ENCODE measurements at regions not wholly inside any gene's neighbourhood (a gene's known extent, or its start where the extent isn't known, plus 50 kb on each side); places are given as distances from the start of the nearest gene placed in this dataset.
"Not testable (repeated sequence)": the region's sequence is repeated elsewhere in the genome, so short reads cannot be mapped to it uniquely, and the experiment has no call there.

- no peak for DNase-seq
These were observed 615.6 kb upstream of the ADAMTS9 start for GRCh38 chr3:65303431-65303830.

GRCh38 chr3:65291448-65292125 is 603.8 kb upstream of the ADAMTS9 start:
- peak in 1 of 3 experiments; percentile 19 for DNase-seq

- DNase-seq = no peak
These were observed 601.0 kb upstream of the ADAMTS9 start for GRCh38 chr3:65288776-65289175.

DNA sequence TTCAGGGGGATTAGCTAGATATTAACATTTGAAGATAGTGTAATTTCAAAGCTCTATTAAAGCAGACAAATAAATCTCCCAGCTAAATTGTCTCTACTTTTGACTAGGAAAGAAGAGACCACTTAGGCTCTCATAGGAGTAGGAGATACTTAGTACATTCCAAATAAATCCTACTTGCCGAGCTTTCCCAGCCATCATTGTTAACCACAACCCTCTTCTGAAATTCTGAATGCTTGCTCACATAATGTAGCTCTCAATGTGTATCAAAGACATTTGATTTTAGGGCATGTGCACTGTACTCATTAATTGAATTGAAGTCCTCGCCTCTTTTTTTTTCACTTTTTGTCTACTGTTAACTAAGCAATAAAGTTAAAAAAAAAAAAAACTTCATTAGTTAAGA is 598.2 kb upstream of the ADAMTS9 start:
- peak in 1 of 3 experiments; percentile 2 for DNase-seq

GRCh38 chr3:65284961-65285360 is 597.2 kb upstream of the ADAMTS9 start:
- peak in 1 of 3 experiments; percentile 45 for DNase-seq

GRCh38 chr3:65284546-65284945 is 596.7 kb upstream of the ADAMTS9 start:
- DNase-seq = peak in 1 of 3 experiments; percentile 30

DNA sequence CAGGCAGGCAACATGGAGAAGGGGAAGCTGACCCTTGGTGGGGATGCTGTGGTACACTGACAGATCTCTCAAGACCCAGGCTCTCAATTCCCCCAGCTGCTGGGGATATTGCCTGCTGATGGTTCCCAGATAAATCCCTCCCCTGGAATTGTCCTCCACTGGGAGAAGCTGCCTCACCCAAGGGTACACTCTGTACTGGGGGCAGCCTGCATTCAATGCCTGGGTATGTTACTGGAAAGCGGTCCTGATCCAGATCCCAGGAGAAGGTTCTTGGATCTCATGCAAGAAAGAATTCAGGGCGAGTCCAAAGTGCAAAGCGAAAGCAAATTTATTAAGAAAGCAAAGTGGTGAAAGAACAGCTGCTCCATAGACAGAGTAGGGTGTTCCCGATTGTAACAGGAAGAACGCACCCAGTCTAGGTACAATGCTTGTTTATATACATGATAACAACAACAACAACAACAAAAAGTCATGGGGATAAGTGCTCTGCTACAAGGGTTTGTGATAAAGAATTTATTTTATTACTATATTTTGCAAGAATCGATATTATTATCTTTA is 591.5 kb upstream of the ADAMTS9 start:
- no peak for DNase-seq

DNA sequence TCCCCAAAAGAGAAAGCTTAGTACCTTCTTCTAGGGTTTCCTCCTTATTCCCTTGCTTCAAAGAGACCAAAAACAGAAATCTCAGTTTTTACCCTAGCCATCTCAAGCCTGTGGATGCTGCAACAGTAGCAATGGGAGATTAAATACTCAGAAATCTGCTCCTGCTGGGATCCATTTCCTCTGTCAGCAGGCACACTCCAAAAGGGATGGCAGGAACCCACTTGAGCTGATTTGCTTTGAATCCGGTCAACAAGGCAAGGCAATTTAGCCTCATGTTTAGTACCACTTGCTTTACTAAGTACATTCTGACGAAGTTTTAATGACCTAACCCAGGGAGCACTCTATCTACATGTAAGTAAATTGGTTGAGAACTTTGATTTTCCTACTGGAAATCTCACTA is 590.0 kb upstream of the ADAMTS9 start:
- peak; percentile 40 to 77 (median 77) for DNase-seq

GRCh38 chr3:65276551-65276950 is 588.8 kb upstream of the ADAMTS9 start:
- DNase-seq = peak in 1 of 3 experiments; percentile 2

DNA sequence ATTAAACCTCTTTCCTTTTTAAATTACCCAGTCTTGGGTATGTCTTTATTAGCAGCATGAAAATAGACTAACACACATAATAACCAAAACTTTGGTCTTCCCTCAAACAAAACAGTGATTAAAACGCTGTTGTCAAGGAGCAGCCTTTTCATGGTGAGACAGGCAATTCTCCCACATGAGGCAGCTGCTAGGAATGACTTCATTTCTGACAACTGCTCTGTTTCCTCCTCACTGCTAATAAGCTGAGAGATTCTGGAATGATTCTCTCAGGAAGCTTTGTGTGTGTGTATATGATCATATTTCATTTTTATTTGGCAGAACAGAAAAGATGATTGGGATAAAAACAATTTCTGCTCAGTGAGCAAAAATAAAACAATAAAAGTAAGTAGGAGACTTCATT is 580.6 kb upstream of the ADAMTS9 start:
- DNase-seq = no peak

DNA sequence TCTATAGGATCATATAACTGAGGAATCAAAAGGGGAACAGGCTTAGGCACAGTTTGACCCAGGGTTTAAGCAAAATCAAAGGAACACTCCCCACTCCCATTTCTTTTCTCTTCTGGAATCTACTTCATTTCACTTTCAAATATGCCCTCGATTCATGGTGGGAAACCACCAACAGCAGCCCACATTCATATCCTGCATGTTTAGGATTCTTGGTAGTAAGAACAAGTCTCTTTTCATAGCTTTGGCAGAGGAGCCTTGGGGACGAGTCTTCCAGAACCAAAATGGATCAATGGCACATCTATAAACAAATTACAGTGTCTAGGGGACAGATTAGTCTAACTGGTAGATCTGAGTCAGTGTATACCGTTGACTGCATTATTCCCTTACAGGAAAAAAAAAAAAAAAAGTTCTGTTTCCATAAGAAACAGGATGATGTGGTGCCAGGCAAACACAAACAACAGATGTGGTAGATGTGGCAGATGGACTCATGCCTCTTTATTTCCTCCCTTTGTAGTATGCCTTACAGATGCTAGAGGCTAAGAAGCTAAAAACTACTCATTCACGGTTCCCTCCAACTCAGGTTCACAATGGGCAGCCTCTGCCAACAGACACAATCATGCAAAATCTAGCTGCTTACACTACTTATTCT is 578.3 kb upstream of the ADAMTS9 start:
- no peak for DNase-seq

DNA sequence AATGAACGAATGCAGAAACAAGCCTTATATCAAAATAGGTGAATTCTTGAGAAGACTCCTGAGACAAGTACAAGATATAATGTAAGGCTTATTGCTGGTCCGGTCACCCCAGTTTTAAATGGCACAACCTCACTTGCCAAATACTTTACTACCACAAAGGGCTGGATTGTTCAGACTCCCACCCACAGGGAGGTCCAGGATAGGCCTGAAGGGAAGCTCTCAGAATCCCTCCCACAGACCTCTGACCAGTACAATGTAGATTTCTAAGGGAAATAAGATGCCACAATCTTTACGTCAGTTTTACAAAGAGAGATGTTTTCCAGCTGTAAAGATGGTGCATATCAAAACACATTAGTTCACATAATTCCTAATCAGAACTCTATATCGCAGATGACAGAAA is 577.7 kb upstream of the ADAMTS9 start:
- no peak for DNase-seq

DNA sequence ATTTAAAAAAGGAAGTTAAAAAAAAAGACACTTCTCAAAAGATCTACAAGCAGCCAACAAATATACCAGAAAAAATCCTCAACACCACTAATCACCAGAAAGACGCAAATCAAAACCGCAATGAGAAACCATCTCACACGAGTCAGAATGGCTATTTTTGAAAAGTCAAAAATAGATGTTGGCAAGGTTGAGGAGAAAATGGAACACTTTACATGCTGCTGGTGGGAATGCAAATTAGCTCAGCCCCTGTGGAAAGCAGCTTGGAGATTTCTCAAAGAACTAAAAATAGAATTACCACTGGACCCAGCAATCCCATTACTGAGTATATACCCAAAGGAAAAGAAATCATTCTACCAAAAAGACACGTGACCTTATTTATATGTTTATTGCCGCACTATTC is 574.7 kb upstream of the ADAMTS9 start:
- DNase-seq = no peak

GRCh38 chr3:65259946-65260345 is 572.1 kb upstream of the ADAMTS9 start:
- DNase-seq = no peak

DNA sequence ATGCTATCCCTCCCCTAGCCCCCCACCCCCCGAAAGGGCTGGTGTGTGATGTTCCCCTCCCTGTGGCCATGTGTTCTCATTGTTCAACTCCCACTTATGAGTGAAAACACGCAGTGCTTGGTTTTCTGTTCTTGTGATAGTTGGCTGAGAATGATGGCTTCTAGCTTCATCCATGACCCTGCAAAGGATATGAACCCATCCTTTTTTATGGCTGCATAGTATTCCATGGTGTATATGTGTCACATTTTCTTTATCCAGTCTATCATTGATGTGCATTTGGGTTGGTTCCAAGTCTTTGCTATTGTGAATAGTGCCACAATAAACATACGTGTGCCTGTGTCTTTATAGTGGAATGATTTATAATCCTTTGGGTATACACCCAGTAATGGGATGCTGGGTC is 565.1 kb upstream of the ADAMTS9 start:
- not testable (repeated sequence) for DNase-seq

DNA sequence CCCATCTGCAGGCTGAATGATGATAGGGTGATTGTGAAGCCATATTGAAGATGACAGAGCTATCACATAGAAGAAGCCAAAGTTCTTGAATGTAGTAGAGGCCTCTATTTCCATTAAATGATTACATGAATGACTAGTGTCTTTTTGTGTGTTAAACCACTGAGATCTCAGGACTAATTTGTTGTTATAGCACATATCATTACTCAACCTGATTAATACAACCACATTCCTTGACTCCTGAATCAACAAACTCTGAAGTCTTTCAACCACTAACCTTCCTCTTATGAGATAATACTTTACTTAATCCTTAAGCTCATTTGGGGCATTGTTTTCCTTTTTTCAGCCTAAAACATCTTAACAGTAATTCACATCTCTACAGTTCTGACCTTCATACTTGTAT is 564.5 kb upstream of the ADAMTS9 start:
- DNase-seq = no peak

- DNase-seq = no peak
These were observed 563.6 kb upstream of the ADAMTS9 start for GRCh38 chr3:65251375-65251774.

DNA sequence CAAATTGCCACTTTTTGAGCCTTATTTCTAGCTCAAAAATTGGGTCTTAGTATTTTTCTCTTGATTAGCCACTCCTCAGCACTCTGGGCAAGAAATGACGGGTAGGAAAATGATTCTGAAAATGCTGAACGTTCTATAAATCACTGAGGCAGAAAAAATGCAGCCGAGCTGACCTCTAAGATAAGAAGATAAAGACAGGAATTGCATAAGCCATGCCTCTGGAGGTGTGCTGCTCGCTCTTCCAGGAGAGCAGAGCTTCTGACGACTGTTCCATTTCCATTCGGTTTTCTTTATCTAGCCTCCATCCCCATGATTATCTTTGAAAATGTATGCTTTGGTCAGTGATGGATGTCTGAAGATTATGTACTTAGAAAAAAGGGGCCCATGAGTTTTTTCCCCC is 558.8 kb upstream of the ADAMTS9 start:
- no peak for DNase-seq

DNA sequence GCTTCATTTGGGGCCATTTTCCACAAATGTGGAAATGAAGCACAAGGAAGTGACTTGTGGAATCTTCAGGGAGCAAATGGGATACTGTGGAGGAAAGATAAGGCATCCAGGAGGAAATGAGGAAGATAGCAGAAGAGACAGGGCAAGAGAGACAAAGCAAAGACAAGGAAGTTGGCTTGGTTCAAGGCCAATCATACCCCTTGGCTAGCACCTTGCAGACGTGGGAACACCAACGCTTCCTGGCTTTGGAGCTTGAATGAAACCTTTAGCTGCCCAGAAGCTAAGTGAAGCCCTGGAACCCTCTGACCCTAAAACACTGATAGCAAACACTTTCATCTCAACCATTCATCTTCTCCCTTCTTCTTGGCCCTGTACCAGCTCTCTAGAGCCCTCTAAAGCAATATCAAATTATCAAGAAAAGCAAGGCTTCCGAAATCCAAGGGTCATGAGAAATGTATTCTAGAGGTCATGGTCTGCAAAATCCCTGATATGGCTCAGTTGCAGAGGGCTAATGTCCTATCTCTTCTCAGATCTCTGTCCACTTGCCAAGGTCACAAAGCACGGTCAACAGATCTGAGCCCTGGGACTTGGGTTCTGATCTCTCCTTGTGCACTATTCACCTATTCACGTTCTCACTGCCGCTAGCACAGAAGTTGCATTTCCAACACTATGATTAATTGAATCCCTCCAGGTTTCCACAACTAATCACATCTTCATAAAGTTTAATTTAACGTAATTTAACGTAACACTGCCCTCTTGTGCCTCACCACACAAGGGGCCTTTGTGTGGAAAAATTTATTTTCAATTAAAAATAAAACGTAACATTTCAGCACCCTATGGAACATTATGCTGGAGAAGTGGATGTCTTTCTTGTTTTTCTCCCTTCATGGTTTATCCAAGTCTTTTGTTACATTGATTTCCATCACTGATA is 557.6 kb upstream of the ADAMTS9 start:
- DNase-seq = no peak

GRCh38 chr3:65240366-65240765 is 552.6 kb upstream of the ADAMTS9 start:
- no peak for DNase-seq

- DNase-seq = no peak
These were observed 550.9 kb upstream of the ADAMTS9 start for GRCh38 chr3:65238652-65239051.

DNA sequence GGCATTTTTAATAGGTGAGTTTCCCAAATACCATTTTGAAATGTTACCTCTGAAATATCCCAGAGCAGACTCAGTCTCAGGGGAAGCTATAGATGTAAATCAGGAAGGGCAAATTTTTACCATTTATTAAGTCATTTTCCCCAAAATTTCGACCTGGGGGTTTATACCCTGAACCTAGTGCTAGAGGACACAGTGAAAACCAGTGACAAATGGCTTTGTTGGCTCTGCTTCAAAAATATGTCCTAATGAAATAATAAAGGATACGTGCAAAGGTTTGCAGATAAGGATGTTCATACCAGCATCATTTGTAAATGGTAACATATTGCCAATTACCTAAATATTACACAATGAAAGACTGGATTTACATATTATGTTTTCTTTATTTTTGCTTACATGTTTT is 546.7 kb upstream of the ADAMTS9 start:
- DNase-seq = no peak

- DNase-seq = no peak
These were observed 545.8 kb upstream of the ADAMTS9 start for GRCh38 chr3:65233561-65233960.

All from NCI-H1417 (cell line).